GM23338 (cell line): ENCODE measurements at regions not wholly inside any gene's neighbourhood (a gene's known extent, or its start where the extent isn't known, plus 50 kb on each side); places are given as distances from the start of the nearest gene placed in this dataset.

Source experiments
- ATAC-seq: fragments of 200-7000 bp; cut with Tn5 transposase; 3 replicates; pipeline ENCODE4 v1.9.1; 2020
- DNase-seq: peaks from one replicate; pipeline ENCODE4 v3.0.0-alpha.2; 2015; ENCODE audit warnings: low spot score
- H2AFZ ChIP-seq: fragments of 200-600 bp; sonication (generic); 2 replicates; pipeline ENCODE4 v1.8.0; 2016; ENCODE audit warnings: antibody characterized with exemption, mild to moderate bottlenecking, moderate library complexity
- H3F3A ChIP-seq: fragments of 200-600 bp; sonication (generic); replicated peaks from 2 replicates; pipeline ENCODE4 v1.8.0; 2017; ENCODE audit warnings: antibody characterized with exemption, mixed run types, low read depth
- H3K27ac ChIP-seq: fragments of 200-600 bp; sonication (generic); 2 replicates; pipeline ENCODE4 v1.6.1; 2016; ENCODE audit warnings: low read depth
- H3K27me3 ChIP-seq: fragments of 200-600 bp; sonication (generic); 2 replicates; pipeline ENCODE4 v1.8.0; 2016; ENCODE audit warnings: mild to moderate bottlenecking, mixed run types, moderate library complexity; ENCODE audit not compliant: insufficient read depth
- H3K36me3 ChIP-seq: fragments of 200-600 bp; sonication (generic); 2 replicates; pipeline ENCODE4 v1.8.0; 2016; ENCODE audit warnings: mild to moderate bottlenecking; ENCODE audit not compliant: insufficient read depth
- H3K4me1 ChIP-seq: fragments of 200-600 bp; sonication (generic); 2 replicates; pipeline ENCODE4 v1.8.0; 2016; ENCODE audit warnings: mild to moderate bottlenecking, moderate library complexity; ENCODE audit not compliant: insufficient read depth
- H3K4me2 ChIP-seq: fragments of 200-600 bp; sonication (generic); 2 replicates; pipeline ENCODE4 v1.7.1; 2017; ENCODE audit warnings: mixed run types
- H3K4me3 ChIP-seq: fragments of 200-600 bp; sonication (generic); 2 replicates; pipeline ENCODE4 v1.6.1; 2016; ENCODE audit warnings: mixed run types
- H3K79me2 ChIP-seq: fragments of 200-600 bp; sonication (generic); replicated peaks from 2 replicates; pipeline ENCODE4 v1.8.0; 2017; ENCODE audit warnings: mild to moderate bottlenecking; ENCODE audit not compliant: insufficient read depth
- H3K9me2 ChIP-seq: fragments of 200-600 bp; sonication (generic); 2 replicates; pipeline ENCODE4 v1.8.0; 2017; ENCODE audit not compliant: insufficient read depth
- H4K20me1 ChIP-seq: fragments of 200-600 bp; sonication (generic); replicated peaks from 2 replicates; pipeline ENCODE4 v1.8.0; 2017; ENCODE audit warnings: mild to moderate bottlenecking; ENCODE audit not compliant: insufficient read depth
- H3K27ac Mint-ChIP-seq: 2 replicates; pipeline ENCODE4 v1.8.0; 2020; ENCODE audit warnings: inconsistent platforms, mild to moderate bottlenecking, moderate library complexity, mixed read lengths
- H3K27me3 Mint-ChIP-seq: 3 replicates; pipeline ENCODE4 v1.8.0; 2022; ENCODE audit warnings: low read depth, mild to moderate bottlenecking, moderate library complexity, mixed read lengths, inconsistent platforms; ENCODE audit not compliant: insufficient read depth, poor library complexity
- H3K36me3 Mint-ChIP-seq: 3 replicates; pipeline ENCODE4 v1.8.0; 2021; ENCODE audit warnings: low read depth, mild to moderate bottlenecking, inconsistent platforms, moderate library complexity, mixed read lengths
- H3K4me1 Mint-ChIP-seq: 3 replicates; pipeline ENCODE4 v1.8.0; 2020; ENCODE audit warnings: mild to moderate bottlenecking, inconsistent platforms, mixed read lengths
- H3K4me3 Mint-ChIP-seq: 3 replicates; pipeline ENCODE4 v1.8.0; 2021; ENCODE audit warnings: moderate library complexity, mild to moderate bottlenecking, inconsistent platforms, mixed read lengths
- H3K9me3 Mint-ChIP-seq: 3 replicates; pipeline ENCODE4 v1.8.0; 2020; ENCODE audit warnings: moderate library complexity, mild to moderate bottlenecking, inconsistent platforms, mixed read lengths
- CREB1 ChIP-seq: fragments of 250-450 bp; sonication (Bioruptor Pico); IDR thresholded peaks from 2 replicates; pipeline ENCODE4 v1.5.0; 2020; ENCODE audit warnings: low read depth, mild to moderate bottlenecking, moderate library complexity
- CTCF ChIP-seq, 2 experiments: fragments of 200-600 bp in 1 of 2; sonication (generic) in 1 of 2; conservative IDR thresholded peaks; 2 replicates each; pipeline versions ENCODE4 v1.5.1 to v1.6.1; 2016 to 2017; ENCODE audit warnings: antibody characterized with exemption in 2 of 2, low read depth in 2 of 2, mild to moderate bottlenecking in 2 of 2, moderate library complexity in 1 of 2
- EZH2phosphoT487 ChIP-seq: fragments of 200-600 bp; sonication (generic); IDR thresholded peaks from one replicate; pipeline ENCODE4 v1.8.1; 2018; ENCODE audit warnings: antibody characterized with exemption; ENCODE audit not compliant: unreplicated experiment
- JUNB ChIP-seq: IDR thresholded peaks from one replicate; pipeline ENCODE4 v1.6.1; 2016; ENCODE audit warnings: antibody characterized with exemption; ENCODE audit not compliant: unreplicated experiment
- NANOG ChIP-seq: IDR thresholded peaks from 2 replicates; pipeline ENCODE4 v1.6.1; 2016; ENCODE audit warnings: antibody characterized with exemption, borderline replicate concordance
- POLR2AphosphoS5 ChIP-seq: IDR thresholded peaks from 2 replicates; pipeline ENCODE4 v1.6.1; 2016; ENCODE audit warnings: antibody characterized with exemption, low read depth
- REST ChIP-seq: IDR thresholded peaks from one replicate; pipeline ENCODE4 v1.6.1; 2018; ENCODE audit warnings: antibody characterized with exemption; ENCODE audit not compliant: unreplicated experiment
- ZNF114 ChIP-seq: fragments of 250-450 bp; sonication (Bioruptor Pico); IDR thresholded peaks from 2 replicates; pipeline ENCODE4 v1.5.0; 2020; ENCODE audit warnings: mild to moderate bottlenecking, moderate library complexity
- ZNF331 ChIP-seq: fragments of 250-450 bp; sonication (Bioruptor Pico); IDR thresholded peaks from 2 replicates; pipeline ENCODE4 v1.5.0; 2020; ENCODE audit warnings: low read depth, mild to moderate bottlenecking, moderate library complexity
- TF ChIP-seq, protein P1 (sequence below): IDR thresholded peaks from 2 replicates; pipeline ENCODE4 v1.6.1; 2016; ENCODE audit warnings: antibody characterized with exemption
- TF ChIP-seq, protein P2 (sequence below): fragments of 250-450 bp; sonication (Bioruptor Pico); IDR thresholded peaks from 2 replicates; pipeline ENCODE4 v1.5.0; 2020; ENCODE audit warnings: mild to moderate bottlenecking, moderate library complexity

- TF ChIP-seq CREB1 (no peak), ZNF114 (no peak), POLR2AphosphoS5 (no peak)
Observed at GRCh38 chr14:97959251-97959650, 1162.1 kb downstream of the VRK1 start (continued).

- Histone ChIP-seq H2AFZ (no peak overlapping the region), H3K9me2 (no peaks in the 10 kb centered on the region; the same call in 1 of the 2 replicates), H3K27me3 (no peaks in the 10 kb centered on the region), H3K4me2 (no peak overlapping the region), H3K4me1 (no peaks in the 10 kb centered on the region), H3K4me3 (no peak overlapping the region), H3K36me3 (no peaks in the 10 kb centered on the region), H4K20me1 (no peaks in the 10 kb centered on the region), H3F3A (no peaks in the 10 kb centered on the region), H3K79me2 (no peaks in the 10 kb centered on the region), H3K27ac (no peak overlapping the region)
- H3K36me3 Mint-ChIP-seq, result 0 out of 3 replicates have a peak, but pooled peaks cover 2% of the 10 kb centered on the region
- no peak overlapping the region for H3K4me3 Mint-ChIP-seq
- peaks cover 6% of the 10 kb centered on the region; the same call in 1 of the 3 replicates for H3K9me3 Mint-ChIP-seq
- no peak for ATAC-seq
- H3K4me1 Mint-ChIP-seq, result no peaks in the 10 kb centered on the region
- peaks cover 1% of the 10 kb centered on the region for H3K27me3 Mint-ChIP-seq
- H3K27ac Mint-ChIP-seq, result no peak overlapping the region
- no peak for DNase-seq
- TF ChIP-seq NANOG (no peak), CTCF (conservative IDR thresholded peaks at IDR 0.05; ENCODE audit: low read depth in 2 of 2) (no peak), EZH2phosphoT487 (no peak), REST (no peak), POLR2AphosphoS5 (no peak), ZNF331 (CRISPR knock-in tag) (no peak), ZNF114 (no peak), JUNB (no peak)
- TF ChIP-seq, protein P1, sequence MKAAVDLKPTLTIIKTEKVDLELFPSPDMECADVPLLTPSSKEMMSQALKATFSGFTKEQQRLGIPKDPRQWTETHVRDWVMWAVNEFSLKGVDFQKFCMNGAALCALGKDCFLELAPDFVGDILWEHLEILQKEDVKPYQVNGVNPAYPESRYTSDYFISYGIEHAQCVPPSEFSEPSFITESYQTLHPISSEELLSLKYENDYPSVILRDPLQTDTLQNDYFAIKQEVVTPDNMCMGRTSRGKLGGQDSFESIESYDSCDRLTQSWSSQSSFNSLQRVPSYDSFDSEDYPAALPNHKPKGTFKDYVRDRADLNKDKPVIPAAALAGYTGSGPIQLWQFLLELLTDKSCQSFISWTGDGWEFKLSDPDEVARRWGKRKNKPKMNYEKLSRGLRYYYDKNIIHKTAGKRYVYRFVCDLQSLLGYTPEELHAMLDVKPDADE, result no peak
- TF ChIP-seq, protein P2, sequence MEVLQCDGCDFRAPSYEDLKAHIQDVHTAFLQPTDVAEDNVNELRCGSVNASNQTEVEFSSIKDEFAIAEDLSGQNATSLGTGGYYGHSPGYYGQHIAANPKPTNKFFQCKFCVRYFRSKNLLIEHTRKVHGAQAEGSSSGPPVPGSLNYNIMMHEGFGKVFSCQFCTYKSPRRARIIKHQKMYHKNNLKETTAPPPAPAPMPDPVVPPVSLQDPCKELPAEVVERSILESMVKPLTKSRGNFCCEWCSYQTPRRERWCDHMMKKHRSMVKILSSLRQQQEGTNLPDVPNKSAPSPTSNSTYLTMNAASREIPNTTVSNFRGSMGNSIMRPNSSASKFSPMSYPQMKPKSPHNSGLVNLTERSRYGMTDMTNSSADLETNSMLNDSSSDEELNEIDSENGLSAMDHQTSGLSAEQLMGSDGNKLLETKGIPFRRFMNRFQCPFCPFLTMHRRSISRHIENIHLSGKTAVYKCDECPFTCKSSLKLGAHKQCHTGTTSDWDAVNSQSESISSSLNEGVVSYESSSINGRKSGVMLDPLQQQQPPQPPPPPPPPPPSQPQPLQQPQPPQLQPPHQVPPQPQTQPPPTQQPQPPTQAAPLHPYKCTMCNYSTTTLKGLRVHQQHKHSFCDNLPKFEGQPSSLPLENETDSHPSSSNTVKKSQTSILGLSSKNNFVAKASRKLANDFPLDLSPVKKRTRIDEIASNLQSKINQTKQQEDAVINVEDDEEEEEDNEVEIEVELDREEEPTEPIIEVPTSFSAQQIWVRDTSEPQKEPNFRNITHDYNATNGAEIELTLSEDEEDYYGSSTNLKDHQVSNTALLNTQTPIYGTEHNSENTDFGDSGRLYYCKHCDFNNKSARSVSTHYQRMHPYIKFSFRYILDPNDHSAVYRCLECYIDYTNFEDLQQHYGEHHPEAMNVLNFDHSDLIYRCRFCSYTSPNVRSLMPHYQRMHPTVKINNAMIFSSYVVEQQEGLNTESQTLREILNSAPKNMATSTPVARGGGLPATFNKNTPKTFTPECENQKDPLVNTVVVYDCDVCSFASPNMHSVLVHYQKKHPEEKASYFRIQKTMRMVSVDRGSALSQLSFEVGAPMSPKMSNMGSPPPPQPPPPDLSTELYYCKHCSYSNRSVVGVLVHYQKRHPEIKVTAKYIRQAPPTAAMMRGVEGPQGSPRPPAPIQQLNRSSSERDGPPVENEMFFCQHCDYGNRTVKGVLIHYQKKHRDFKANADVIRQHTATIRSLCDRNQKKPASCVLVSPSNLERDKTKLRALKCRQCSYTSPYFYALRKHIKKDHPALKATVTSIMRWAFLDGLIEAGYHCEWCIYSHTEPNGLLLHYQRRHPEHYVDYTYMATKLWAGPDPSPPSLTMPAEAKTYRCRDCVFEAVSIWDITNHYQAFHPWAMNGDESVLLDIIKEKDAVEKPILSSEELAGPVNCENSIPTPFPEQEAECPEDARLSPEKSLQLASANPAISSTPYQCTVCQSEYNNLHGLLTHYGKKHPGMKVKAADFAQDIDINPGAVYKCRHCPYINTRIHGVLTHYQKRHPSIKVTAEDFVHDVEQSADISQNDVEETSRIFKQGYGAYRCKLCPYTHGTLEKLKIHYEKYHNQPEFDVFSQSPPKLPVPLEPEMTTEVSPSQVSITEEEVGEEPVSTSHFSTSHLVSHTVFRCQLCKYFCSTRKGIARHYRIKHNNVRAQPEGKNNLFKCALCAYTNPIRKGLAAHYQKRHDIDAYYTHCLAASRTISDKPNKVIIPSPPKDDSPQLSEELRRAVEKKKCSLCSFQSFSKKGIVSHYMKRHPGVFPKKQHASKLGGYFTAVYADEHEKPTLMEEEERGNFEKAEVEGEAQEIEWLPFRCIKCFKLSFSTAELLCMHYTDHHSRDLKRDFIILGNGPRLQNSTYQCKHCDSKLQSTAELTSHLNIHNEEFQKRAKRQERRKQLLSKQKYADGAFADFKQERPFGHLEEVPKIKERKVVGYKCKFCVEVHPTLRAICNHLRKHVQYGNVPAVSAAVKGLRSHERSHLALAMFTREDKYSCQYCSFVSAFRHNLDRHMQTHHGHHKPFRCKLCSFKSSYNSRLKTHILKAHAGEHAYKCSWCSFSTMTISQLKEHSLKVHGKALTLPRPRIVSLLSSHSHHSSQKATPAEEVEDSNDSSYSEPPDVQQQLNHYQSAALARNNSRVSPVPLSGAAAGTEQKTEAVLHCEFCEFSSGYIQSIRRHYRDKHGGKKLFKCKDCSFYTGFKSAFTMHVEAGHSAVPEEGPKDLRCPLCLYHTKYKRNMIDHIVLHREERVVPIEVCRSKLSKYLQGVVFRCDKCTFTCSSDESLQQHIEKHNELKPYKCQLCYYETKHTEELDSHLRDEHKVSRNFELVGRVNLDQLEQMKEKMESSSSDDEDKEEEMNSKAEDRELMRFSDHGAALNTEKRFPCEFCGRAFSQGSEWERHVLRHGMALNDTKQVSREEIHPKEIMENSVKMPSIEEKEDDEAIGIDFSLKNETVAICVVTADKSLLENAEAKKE (CRISPR knock-in tag), result no peak
Observed at GRCh38 chr14:97960436-97960835, 1163.3 kb downstream of the VRK1 start.
